ENCODE measurements at regions not wholly inside any gene's neighbourhood (a gene's known extent, or its start where the extent isn't known, plus 50 kb on each side); places are given as distances from the start of the nearest gene placed in this dataset.

- TF ChIP-seq POLR2A (IDR thresholded peaks at IDR 0.05; ENCODE audit: low read depth), result no peak
- no peak for TF ChIP-seq EP300 (IDR thresholded peaks at IDR 0.05)
- TF ChIP-seq CTCF (IDR thresholded peaks at IDR 0.05), result no peak
Measured at GRCh38 chr3:107201146-107201545, 176.1 kb upstream of the CCDC54 start.

Measured in esophagus muscularis mucosa (tissue), 4 donors.